SU-DHL-6 (cell line): ENCODE measurements at regions not wholly inside any gene's neighbourhood (a gene's known extent, or its start where the extent isn't known, plus 50 kb on each side); places are given as distances from the start of the nearest gene placed in this dataset.

Source experiments
- H2AFZ ChIP-seq: fragments of 200-600 bp; sonication (generic); 2 replicates; pipeline ENCODE4 v1.6.1; 2014; ENCODE audit warnings: low read depth, mild to moderate bottlenecking, moderate library complexity, mixed read lengths, antibody characterized with exemption, low read length; ENCODE audit not compliant: severe bottlenecking
- H3F3A ChIP-seq: fragments of 200-600 bp; shearing (Covaris generic); 2 replicates; pipeline ENCODE4 v1.6.0; 2016; ENCODE audit warnings: antibody characterized with exemption, mild to moderate bottlenecking; ENCODE audit not compliant: insufficient read depth
- H3K27ac ChIP-seq: fragments of 200-600 bp; sonication (generic); 2 replicates; pipeline ENCODE4 v1.5.1; 2016; ENCODE audit warnings: low read depth, mild to moderate bottlenecking, low read length, moderate library complexity, mixed read lengths
- H3K27me3 ChIP-seq: fragments of 200-600 bp; sonication (generic), shearing (Covaris generic); 2 replicates; pipeline ENCODE4 v1.6.0; 2014; ENCODE audit warnings: mild to moderate bottlenecking, low read length
- H3K36me3 ChIP-seq: fragments of 200-600 bp; sonication (generic); 2 replicates; pipeline ENCODE4 v1.6.1; 2014; ENCODE audit warnings: mild to moderate bottlenecking, low read length, mixed read lengths
- H3K4me2 ChIP-seq: fragments of 300-600, 200-600 bp; shearing (Covaris generic), sonication (generic); 2 replicates; pipeline ENCODE4 v1.6.0; 2014; ENCODE audit warnings: low read length, low read depth, mild to moderate bottlenecking; ENCODE audit not compliant: poor library complexity, severe bottlenecking
- H3K4me3 ChIP-seq: fragments of 200-600 bp; sonication (generic); 2 replicates; pipeline ENCODE4 v1.5.1; 2014; ENCODE audit warnings: antibody characterized with exemption, low read length, mild to moderate bottlenecking, mixed read lengths; ENCODE audit not compliant: insufficient read depth, poor library complexity, severe bottlenecking
- H3K79me2 ChIP-seq: fragments of 200-600 bp; sonication (generic); 2 replicates; pipeline ENCODE4 v1.6.1; 2014; ENCODE audit warnings: mild to moderate bottlenecking, low read length, moderate library complexity; ENCODE audit not compliant: insufficient read depth
- H3K9ac ChIP-seq: fragments of 200-600 bp; sonication (generic); 2 replicates; pipeline ENCODE4 v1.7.0; 2014; ENCODE audit warnings: mild to moderate bottlenecking, low read length
- H3K9me2 ChIP-seq: fragments of 200-600 bp; sonication (generic); replicated peaks from 2 replicates; pipeline ENCODE4 v1.6.1; 2014; ENCODE audit warnings: low read length; ENCODE audit not compliant: insufficient read depth
- H3K9me3 ChIP-seq: fragments of 200-600 bp; sonication (generic); 2 replicates; pipeline ENCODE4 v1.6.1; 2014; ENCODE audit warnings: low read length, mixed read lengths; ENCODE audit not compliant: insufficient read depth
- H4K20me1 ChIP-seq: fragments of 200-600 bp; sonication (generic); 2 replicates; pipeline ENCODE4 v1.6.1; 2014; ENCODE audit warnings: low read depth, mild to moderate bottlenecking, antibody characterized with exemption, low read length, moderate library complexity, mixed read lengths
- CTCF ChIP-seq: fragments of 200-600 bp; sonication (generic); IDR thresholded peaks from one replicate; pipeline ENCODE4 v1.5.1; 2017; ENCODE audit warnings: antibody characterized with exemption, mild to moderate bottlenecking, low read length, moderate library complexity; ENCODE audit not compliant: insufficient read depth, poor library complexity, severe bottlenecking
- EZH2phosphoT487 ChIP-seq: fragments of 200-600 bp; sonication (generic), shearing (Covaris generic); conservative IDR thresholded peaks from 2 replicates; pipeline ENCODE4 v1.6.1; 2018; ENCODE audit warnings: mild to moderate bottlenecking, antibody characterized with exemption, low read length, moderate library complexity, mixed read lengths

GRCh38 chr4:26003056-26003455 is 89.0 kb downstream of the SMIM20 start:
- Histone ChIP-seq H3K9me2 (no peaks in the 10 kb centered on the region), H3K27ac (no peak overlapping the region), H3K4me2 (no peak overlapping the region), H3K4me3 (no peak overlapping the region), H3K9ac (no peak overlapping the region), H3K79me2 (no peaks in the 10 kb centered on the region), H4K20me1 (no peaks in the 10 kb centered on the region), H3K9me3 (no peaks in the 10 kb centered on the region), H2AFZ (no peak overlapping the region), H3F3A (no peaks in the 10 kb centered on the region), H3K36me3 (no peaks in the 10 kb centered on the region), H3K27me3 (peaks cover 3% of the 10 kb centered on the region)
- TF ChIP-seq EZH2phosphoT487 = no peak
- TF ChIP-seq CTCF = no peak

- no peak overlapping the region for H3K4me2 ChIP-seq
- no peaks in the 10 kb centered on the region for H4K20me1 ChIP-seq
- peaks cover 3% of the 10 kb centered on the region for H3K27me3 ChIP-seq
- no peaks in the 10 kb centered on the region for H3K36me3 ChIP-seq
- no peaks in the 10 kb centered on the region for H3F3A ChIP-seq
- H3K9ac ChIP-seq = no peak overlapping the region
- H3K79me2 ChIP-seq = no peaks in the 10 kb centered on the region
- no peaks in the 10 kb centered on the region for H3K9me3 ChIP-seq
- H3K4me3 ChIP-seq = no peak overlapping the region
- H3K9me2 ChIP-seq = no peaks in the 10 kb centered on the region
- H2AFZ ChIP-seq = no peak overlapping the region
- TF ChIP-seq CTCF (no peak), EZH2phosphoT487 (no peak)
- no peak overlapping the region for H3K27ac ChIP-seq
Observed at GRCh38 chr4:26004290-26004689, 90.3 kb downstream of the SMIM20 start.

- no peak overlapping the region for H3K4me2 ChIP-seq
- H3K36me3 ChIP-seq = no peaks in the 10 kb centered on the region
- H3K79me2 ChIP-seq = no peaks in the 10 kb centered on the region
- H3K27me3 ChIP-seq = peaks cover 3% of the 10 kb centered on the region
- no peak overlapping the region for H2AFZ ChIP-seq
- TF ChIP-seq EZH2phosphoT487 (no peak), CTCF (no peak)
- no peak overlapping the region for H3K4me3 ChIP-seq
- H4K20me1 ChIP-seq = no peaks in the 10 kb centered on the region
- no peaks in the 10 kb centered on the region for H3K9me3 ChIP-seq
- H3K9me2 ChIP-seq = no peaks in the 10 kb centered on the region
- H3K27ac ChIP-seq = no peak overlapping the region
- no peak overlapping the region for H3K9ac ChIP-seq
- no peaks in the 10 kb centered on the region for H3F3A ChIP-seq
Observed at GRCh38 chr4:26005764-26006163, 91.7 kb downstream of the SMIM20 start.
